Activated CD4-positive, alpha-beta T cell treated with anti-CD3 and anti-CD28 coated beads, Interleukin-2, amount 10 ng/mL, durations not matched to agents 7 days and 5 days (primary cell): ENCODE measurements at regions not wholly inside any gene's neighbourhood (a gene's known extent, or its start where the extent isn't known, plus 50 kb on each side); places are given as distances from the start of the nearest gene placed in this dataset.

Source experiments
- CTCF ChIA-PET: fragments of 350-600 bp; sonication (Branson Sonifier 250); formaldehyde crosslinking; loops from one replicate; lab custom pipeline; 2021; ENCODE audit warnings: antibody characterized with exemption; lab: Charles Lee
- POLR2A ChIA-PET: fragments of 350-600 bp; sonication (Branson Sonifier 250); formaldehyde crosslinking; loops from one replicate; lab custom pipeline; 2021; ENCODE audit warnings: antibody characterized with exemption; lab: Charles Lee
- DNase-seq: peaks from one replicate; pipeline ENCODE4 v3.0.0-alpha.2; 2020
- H3K27ac Mint-ChIP-seq: one replicate; pipeline ENCODE4 v1.8.0; 2021; ENCODE audit warnings: mild to moderate bottlenecking, moderate library complexity, mixed read lengths
- H3K27me3 Mint-ChIP-seq: one replicate; pipeline ENCODE4 v1.8.0; 2021; ENCODE audit warnings: mixed read lengths
- H3K36me3 Mint-ChIP-seq: one replicate; pipeline ENCODE4 v1.8.0; 2021; ENCODE audit warnings: low read depth, mixed read lengths
- H3K4me1 Mint-ChIP-seq: one replicate; pipeline ENCODE4 v1.8.0; 2021; ENCODE audit warnings: mixed read lengths
- H3K4me3 Mint-ChIP-seq: one replicate; pipeline ENCODE4 v1.8.0; 2021; ENCODE audit warnings: mild to moderate bottlenecking, moderate library complexity, mixed read lengths
- H3K9me3 Mint-ChIP-seq: one replicate; pipeline ENCODE4 v1.8.0; 2021; ENCODE audit warnings: mixed read lengths

GRCh38 chr20:48065833-48066232, 280.6 kb upstream of the SULF2 start:
- Mint-ChIP-seq H3K27ac (no peak overlapping the region), H3K4me3 (no peak overlapping the region), H3K36me3 (no peaks in the 10 kb centered on the region), H3K27me3 (no peaks in the 10 kb centered on the region), H3K4me1 (no peaks in the 10 kb centered on the region), H3K9me3 (no peaks in the 10 kb centered on the region)
- POLR2A ChIA-PET, result no interaction called here
- CTCF ChIA-PET, result no interaction called here
- DNase-seq, result no peak

GRCh38 chr20:48064929-48065328, 279.6 kb upstream of the SULF2 start:
- POLR2A ChIA-PET, result no interaction called here
- Mint-ChIP-seq H3K36me3 (no peaks in the 10 kb centered on the region), H3K4me1 (no peaks in the 10 kb centered on the region), H3K27me3 (no peaks in the 10 kb centered on the region), H3K27ac (no peak overlapping the region), H3K4me3 (no peak overlapping the region), H3K9me3 (no peaks in the 10 kb centered on the region)
- CTCF ChIA-PET, result no interaction called here
- no peak for DNase-seq

GRCh38 chr20:48060841-48061720, 275.8 kb upstream of the SULF2 start:
- no peaks in the 10 kb centered on the region for H3K27me3 Mint-ChIP-seq
- ChIA-PET POLR2A (no interaction called here), CTCF (no interaction called here)
- H3K9me3 Mint-ChIP-seq, result peaks cover 5% of the 10 kb centered on the region
- no peak overlapping the region for H3K27ac Mint-ChIP-seq
- no peak for DNase-seq
- H3K36me3 Mint-ChIP-seq, result no peaks in the 10 kb centered on the region
- no peak overlapping the region for H3K4me3 Mint-ChIP-seq
- no peaks in the 10 kb centered on the region for H3K4me1 Mint-ChIP-seq

GRCh38 chr20:48058611-48059559, 273.6 kb upstream of the SULF2 start:
- DNase-seq, result no peak
- Mint-ChIP-seq H3K4me1 (no peaks in the 10 kb centered on the region), H3K36me3 (no peaks in the 10 kb centered on the region), H3K9me3 (peaks cover 5% of the 10 kb centered on the region), H3K27me3 (no peaks in the 10 kb centered on the region), H3K4me3 (no peak overlapping the region), H3K27ac (no peak overlapping the region)
- POLR2A ChIA-PET, result no interaction called here
- CTCF ChIA-PET, result no interaction called here

DNA sequence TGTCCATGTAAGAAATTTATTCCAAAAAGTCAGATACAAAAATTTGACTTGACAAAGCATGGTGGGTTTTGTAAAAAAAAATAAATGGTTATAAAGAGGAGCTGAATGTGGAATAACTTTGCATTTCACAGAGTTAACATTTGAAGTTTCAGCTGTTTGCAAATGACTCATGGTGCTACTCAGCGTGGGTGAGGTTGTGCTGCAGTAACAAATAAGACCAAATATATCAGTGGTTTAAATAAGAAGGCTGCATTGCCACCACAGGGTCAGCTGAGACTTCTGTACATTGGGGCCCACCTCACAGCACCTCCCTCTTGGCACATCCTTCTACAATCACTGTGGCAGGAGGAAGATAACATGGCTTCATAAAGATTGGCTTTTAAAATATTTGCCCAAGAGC, 272.5 kb upstream of the SULF2 start:
- no peak for DNase-seq
- Mint-ChIP-seq H3K27me3 (no peaks in the 10 kb centered on the region), H3K36me3 (no peaks in the 10 kb centered on the region), H3K4me3 (no peak overlapping the region), H3K27ac (no peak overlapping the region), H3K4me1 (no peaks in the 10 kb centered on the region), H3K9me3 (peaks cover 5% of the 10 kb centered on the region)
- ChIA-PET CTCF (interaction anchor here (0.7 kb wide), 1 partner anchor 92 kb away, joined by 3 read pairs; no protein-coding TSS in a partner anchor), POLR2A (no interaction called here)

GRCh38 chr20:48057251-48057650, 272.0 kb upstream of the SULF2 start:
- Mint-ChIP-seq H3K27ac (no peak overlapping the region), H3K4me1 (no peaks in the 10 kb centered on the region), H3K9me3 (peaks cover 5% of the 10 kb centered on the region), H3K36me3 (no peaks in the 10 kb centered on the region), H3K4me3 (no peak overlapping the region), H3K27me3 (no peaks in the 10 kb centered on the region)
- DNase-seq, result no peak
- ChIA-PET CTCF (no interaction called here), POLR2A (no interaction called here)

DNA sequence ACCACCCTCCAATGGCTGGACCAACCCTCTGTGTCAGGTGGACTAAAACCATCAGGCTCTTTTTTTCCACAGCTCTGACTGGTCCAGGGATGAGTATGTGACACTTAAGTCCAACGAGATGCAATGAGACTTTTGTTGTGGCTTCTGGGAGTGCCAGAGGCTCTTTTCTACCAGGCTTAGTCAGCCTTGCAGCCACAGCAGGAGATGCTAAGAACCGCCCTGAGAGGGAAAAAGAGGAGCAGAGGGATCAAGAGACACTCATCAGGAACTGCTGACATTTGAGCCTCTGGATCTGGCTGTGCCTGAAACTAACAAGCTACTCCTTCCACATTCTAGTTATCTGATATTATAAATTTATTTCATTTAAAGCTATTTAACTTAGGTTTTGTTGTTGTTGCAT, 270.9 kb upstream of the SULF2 start:
- H3K27me3 Mint-ChIP-seq, result no peaks in the 10 kb centered on the region
- ChIA-PET POLR2A (no interaction called here), CTCF (interaction anchor here (1.0 kb wide), 1 partner anchor 11 kb away, joined by 3 read pairs; no protein-coding TSS in a partner anchor)
- H3K4me1 Mint-ChIP-seq, result no peaks in the 10 kb centered on the region
- H3K9me3 Mint-ChIP-seq, result peaks cover 5% of the 10 kb centered on the region
- no peak overlapping the region for H3K4me3 Mint-ChIP-seq
- H3K27ac Mint-ChIP-seq, result no peak overlapping the region
- H3K36me3 Mint-ChIP-seq, result no peaks in the 10 kb centered on the region
- DNase-seq, result no peak

GRCh38 chr20:48054051-48054450, 268.8 kb upstream of the SULF2 start:
- Mint-ChIP-seq H3K9me3 (peaks cover 5% of the 10 kb centered on the region), H3K27me3 (no peaks in the 10 kb centered on the region), H3K4me3 (no peak overlapping the region), H3K36me3 (no peaks in the 10 kb centered on the region), H3K4me1 (no peaks in the 10 kb centered on the region), H3K27ac (no peak overlapping the region)
- ChIA-PET CTCF (interaction anchor here (0.7 kb wide), 1 partner anchor 88 kb away, joined by 3 read pairs; no protein-coding TSS in a partner anchor), POLR2A (no interaction called here)
- DNase-seq, result no peak

DNA sequence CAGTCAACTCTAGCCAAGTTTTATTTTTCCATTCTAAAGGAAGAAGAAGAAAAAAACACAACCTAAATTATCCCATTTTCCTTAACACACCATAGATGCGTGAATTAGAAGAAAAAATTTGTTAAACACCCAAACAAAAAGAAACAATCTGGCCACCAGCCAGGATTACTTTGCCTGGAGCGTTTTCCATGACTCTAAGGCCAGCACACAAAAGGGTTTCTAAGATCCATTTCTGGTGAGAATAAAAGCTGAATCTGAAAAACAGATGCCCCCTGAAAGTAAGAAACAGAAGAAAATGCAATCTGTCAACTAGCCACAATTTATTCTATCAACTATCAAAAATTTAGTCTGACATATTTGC, 267.2 kb upstream of the SULF2 start:
- no peaks in the 10 kb centered on the region for H3K4me1 Mint-ChIP-seq
- no peak for DNase-seq
- CTCF ChIA-PET, result no interaction called here
- H3K9me3 Mint-ChIP-seq, result peaks cover 2% of the 10 kb centered on the region
- H3K27me3 Mint-ChIP-seq, result peaks cover 3% of the 10 kb centered on the region
- H3K27ac Mint-ChIP-seq, result no peak overlapping the region
- POLR2A ChIA-PET, result no interaction called here
- H3K4me3 Mint-ChIP-seq, result no peak overlapping the region
- no peaks in the 10 kb centered on the region for H3K36me3 Mint-ChIP-seq

DNA sequence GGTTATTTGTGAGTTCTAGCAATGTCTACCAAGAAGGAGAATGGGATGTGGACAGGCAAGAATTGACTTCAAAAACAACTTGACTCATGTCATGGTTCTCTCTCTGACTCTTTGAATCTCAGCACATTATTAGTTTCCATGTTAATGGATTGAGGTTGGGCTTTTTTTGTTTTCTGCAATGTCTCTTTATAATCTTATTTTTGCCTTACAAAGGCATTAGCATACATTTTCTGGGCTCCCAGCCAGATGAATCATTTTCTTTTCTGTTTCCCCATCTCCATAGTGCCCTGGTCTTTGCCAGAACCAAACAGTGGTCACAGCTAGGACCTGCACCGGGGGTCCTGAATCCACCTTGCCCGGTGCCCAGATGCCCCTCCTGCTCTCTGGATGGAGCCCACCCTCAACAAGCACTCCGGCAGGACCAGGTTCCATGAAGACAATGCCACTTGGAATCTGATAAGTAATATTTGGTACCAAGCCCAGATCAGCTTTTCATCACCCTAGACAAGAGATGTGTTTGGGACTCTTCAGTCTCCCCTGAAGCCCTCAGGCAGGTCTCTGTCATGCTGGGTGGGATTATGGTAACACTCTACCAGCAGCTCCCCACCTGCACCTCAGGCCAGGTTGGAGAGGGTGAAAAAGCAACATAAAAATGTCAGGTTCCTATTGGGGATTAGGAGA, 266.7 kb upstream of the SULF2 start:
- no peaks in the 10 kb centered on the region for H3K9me3 Mint-ChIP-seq
- H3K27me3 Mint-ChIP-seq, result peaks cover 3% of the 10 kb centered on the region
- no peak overlapping the region for H3K4me3 Mint-ChIP-seq

GRCh38 chr20:48049641-48050040, 264.4 kb upstream of the SULF2 start:
- Mint-ChIP-seq H3K27ac (no peak overlapping the region), H3K36me3 (no peaks in the 10 kb centered on the region), H3K9me3 (no peaks in the 10 kb centered on the region), H3K27me3 (peaks cover 5% of the 10 kb centered on the region), H3K4me3 (no peak overlapping the region), H3K4me1 (no peaks in the 10 kb centered on the region)
- CTCF ChIA-PET, result no interaction called here
- DNase-seq, result no peak
- POLR2A ChIA-PET, result no interaction called here

More for the DNA sequence above, 266.7 kb upstream of the SULF2 start:
- Mint-ChIP-seq H3K27ac (no peak overlapping the region), H3K36me3 (no peaks in the 10 kb centered on the region), H3K4me1 (no peaks in the 10 kb centered on the region)
- CTCF ChIA-PET, result no interaction called here
- POLR2A ChIA-PET, result no interaction called here
- DNase-seq, result no peak

DNA sequence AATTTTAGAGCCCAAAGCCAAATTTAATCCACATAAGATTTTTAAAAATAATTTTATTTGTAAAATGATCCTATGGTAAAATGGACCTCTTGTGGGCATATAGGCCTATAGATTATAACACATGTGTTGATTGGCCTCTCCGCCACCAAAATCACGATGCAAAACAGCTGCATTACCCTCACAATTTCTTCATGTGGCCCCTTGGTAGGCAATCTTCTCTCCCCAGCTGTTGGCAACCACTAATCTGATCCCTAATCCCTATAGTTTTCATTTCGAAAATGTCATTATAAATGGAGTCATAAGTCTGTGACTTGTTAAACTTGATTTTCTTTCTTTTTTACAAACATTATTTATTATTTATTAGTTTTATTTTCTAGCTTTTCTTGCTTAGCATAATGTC, 263.9 kb upstream of the SULF2 start:
- no peaks in the 10 kb centered on the region for H3K9me3 Mint-ChIP-seq
- H3K36me3 Mint-ChIP-seq, result no peaks in the 10 kb centered on the region
- H3K27ac Mint-ChIP-seq, result no peak overlapping the region
- peaks cover 5% of the 10 kb centered on the region for H3K27me3 Mint-ChIP-seq
- H3K4me1 Mint-ChIP-seq, result no peaks in the 10 kb centered on the region
- H3K4me3 Mint-ChIP-seq, result no peak overlapping the region
- DNase-seq, result no peak
- CTCF ChIA-PET, result interaction anchor here (0.6 kb wide), 1 partner anchor 1159 kb away, joined by 3 read pairs; no protein-coding TSS in a partner anchor
- POLR2A ChIA-PET, result no interaction called here
